ENCODE measurements at regions not wholly inside any gene's neighbourhood (a gene's known extent, or its start where the extent isn't known, plus 50 kb on each side); places are given as distances from the start of the nearest gene placed in this dataset.

- Histone ChIP-seq H3K4me3 (no peak overlapping the region), H3K9ac (ENCODE audit: insufficient read depth in 1 of 2, low read length in 2 of 2) (no peak overlapping the region), H3K4me1 (ENCODE audit: control insufficient read depth in 5 of 5, insufficient read depth in 5 of 5, low read length in 5 of 5) (no peaks in the 10 kb centered on the region), H3K36me3 (ENCODE audit: control insufficient read depth in 4 of 4, insufficient read depth in 4 of 4, low read length in 4 of 4) (no peaks in the 10 kb centered on the region), H3K27ac (ENCODE audit: low read depth in 1 of 2, low read length in 1 of 2) (no peak overlapping the region), H3K9me3 (ENCODE audit: control insufficient read depth in 4 of 4, insufficient read depth in 3 of 4, low read length in 3 of 4) (no peaks in the 10 kb centered on the region), H3K27me3 (ENCODE audit: control insufficient read depth in 3 of 3, insufficient read depth in 3 of 3, low read length in 2 of 3) (peaks cover 0 to 4% (median 0%) of the 10 kb centered on the region in 3 donors)
- no peak for TF ChIP-seq CTCF (IDR thresholded peaks at IDR 0.05; ENCODE audit: control extremely low read depth, extremely low read depth)
- DNase-seq (no peak), ATAC-seq (ENCODE audit: insufficient read depth, low FRiP score) (no peak)
- 87 to 94% methylated on average over 11 of the region's 11 CpGs for WGBS, 2 donors
These were observed 424.2 kb downstream of the BCL11B start for GRCh38 chr14:98847521-98848468.

- 67 to 82% methylated on average over 10 of the region's 10 CpGs for WGBS, 2 donors
- TF ChIP-seq CTCF (IDR thresholded peaks at IDR 0.05; ENCODE audit: control extremely low read depth, extremely low read depth) = no peak
- Histone ChIP-seq H3K27me3 (ENCODE audit: control insufficient read depth in 3 of 3, insufficient read depth in 3 of 3, low read length in 2 of 3) (no peaks in the 10 kb centered on the region), H3K9me3 (ENCODE audit: control insufficient read depth in 4 of 4, insufficient read depth in 3 of 4, low read length in 3 of 4) (no peaks in the 10 kb centered on the region), H3K9ac (ENCODE audit: insufficient read depth in 1 of 2, low read length in 2 of 2) (no peak overlapping the region), H3K4me1 (ENCODE audit: control insufficient read depth in 5 of 5, insufficient read depth in 5 of 5, low read length in 5 of 5) (no peaks in the 10 kb centered on the region), H3K4me3 (no peak overlapping the region), H3K36me3 (ENCODE audit: control insufficient read depth in 4 of 4, insufficient read depth in 4 of 4, low read length in 4 of 4) (no peaks in the 10 kb centered on the region), H3K27ac (ENCODE audit: low read depth in 1 of 2, low read length in 1 of 2) (no peak overlapping the region)
- DNase-seq (no peak), ATAC-seq (ENCODE audit: insufficient read depth, low FRiP score) (no peak)
These were observed 418.8 kb downstream of the BCL11B start for GRCh38 chr14:98853063-98853729.

GRCh38 chr14:98855926-98856715 is 415.9 kb downstream of the BCL11B start:
- TF ChIP-seq CTCF (IDR thresholded peaks at IDR 0.05; ENCODE audit: control extremely low read depth, extremely low read depth) = no peak
- Histone ChIP-seq H3K27me3 (ENCODE audit: control insufficient read depth in 3 of 3, insufficient read depth in 3 of 3, low read length in 2 of 3) (no peaks in the 10 kb centered on the region), H3K9me3 (ENCODE audit: control insufficient read depth in 4 of 4, insufficient read depth in 3 of 4, low read length in 3 of 4) (no peaks in the 10 kb centered on the region), H3K9ac (ENCODE audit: insufficient read depth in 1 of 2, low read length in 2 of 2) (no peak overlapping the region), H3K4me1 (ENCODE audit: control insufficient read depth in 5 of 5, insufficient read depth in 5 of 5, low read length in 5 of 5) (no peaks in the 10 kb centered on the region), H3K36me3 (ENCODE audit: control insufficient read depth in 4 of 4, insufficient read depth in 4 of 4, low read length in 4 of 4) (no peaks in the 10 kb centered on the region), H3K27ac (ENCODE audit: low read depth in 1 of 2, low read length in 1 of 2) (no peak overlapping the region), H3K4me3 (no peak overlapping the region)
- no peak for ATAC-seq (ENCODE audit: insufficient read depth, low FRiP score)
- no peak for DNase-seq
- 90% methylated on average over 13 of the region's 13 CpGs for WGBS, 2 donors

Measured in lung (tissue), 11 donors.